ENCODE measurements at regions not wholly inside any gene's neighbourhood (a gene's known extent, or its start where the extent isn't known, plus 50 kb on each side); places are given as distances from the start of the nearest gene placed in this dataset.
A peak's percentile ranks its signal among the peaks of the same experiment; 100 is the strongest.
"Not testable (repeated sequence)": the region's sequence is repeated elsewhere in the genome, so short reads cannot be mapped to it uniquely, and the experiment has no call there.

DNA sequence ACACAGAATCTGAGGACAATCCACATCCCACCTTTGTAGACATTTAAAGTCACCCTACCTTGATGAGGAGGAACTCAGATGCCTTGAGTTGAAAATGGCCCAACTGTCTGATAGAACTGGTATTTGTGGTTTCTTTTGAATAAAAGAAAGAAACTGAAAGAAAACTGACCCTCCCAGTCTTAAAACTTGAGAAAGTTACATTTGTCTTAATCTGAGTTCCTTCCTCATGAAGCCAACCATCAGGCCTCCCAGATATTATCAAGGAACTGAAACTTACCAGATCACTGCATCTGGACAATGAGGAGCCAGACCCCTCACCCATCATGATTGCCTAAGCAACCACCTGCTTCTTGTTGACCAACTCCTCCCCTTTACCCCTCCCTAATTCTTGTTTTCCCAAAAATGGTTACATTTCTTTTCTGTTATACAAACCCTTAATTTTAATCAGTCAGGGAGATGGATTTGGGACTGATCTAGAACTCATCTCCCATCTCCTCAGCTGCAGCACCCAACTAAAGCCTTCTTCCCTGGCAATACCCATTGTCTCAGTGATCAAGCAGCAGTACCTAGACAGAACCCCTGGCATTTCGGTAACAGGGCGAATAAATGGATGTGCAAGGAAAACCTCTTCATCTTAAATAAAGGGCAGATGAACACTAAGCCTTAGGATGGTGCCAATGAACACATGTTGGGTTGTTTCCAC, 72.0 kb upstream of the RESF1 start:
- H3K9ac ChIP-seq (ENCODE audit: low read length), result peak overlapping the region; percentile 74
- no peaks in the 10 kb centered on the region for H3K27me3 ChIP-seq (replicated peaks in 1 of 4; ENCODE audit: control extremely low read depth in 1 of 4, control insufficient read depth in 3 of 4, insufficient read depth in 4 of 4, low read length in 3 of 4)
- no peaks in the 10 kb centered on the region for H4K20me1 ChIP-seq (ENCODE audit: control insufficient read depth, insufficient read depth, low read length, poor library complexity, severe bottlenecking)
- Mint-ChIP-seq H3K4me1 (peaks cover 72% of the 10 kb centered on the region), H3K4me3 (peak overlapping the region; percentile 90), H3K9me3 (ENCODE audit: insufficient read depth) (peaks cover 9% of the 10 kb centered on the region), H3K27me3 (no peaks in the 10 kb centered on the region), H3K27ac (peak overlapping the region; percentile 98)
- H3K9me3 ChIP-seq (ENCODE audit: control extremely low read depth in 1 of 3, control insufficient read depth in 2 of 3, insufficient read depth in 1 of 3, low read length in 2 of 3), result peaks cover 8 to 49% (median 22%) of the 10 kb centered on the region in 3 donors
- peaks cover 64% of the 10 kb centered on the region for H3K79me2 ChIP-seq (ENCODE audit: control insufficient read depth, insufficient read depth, low read length)
- ATAC-seq (ENCODE audit: low read depth) (peak; percentile 73), DNase-seq (peak; percentile 74)
- no peak for TF ChIP-seq EZH2 (IDR thresholded peaks at IDR 0.05; ENCODE audit: borderline replicate concordance, insufficient read depth, low read depth, low read length, poor library complexity, severe bottlenecking)
- TF ChIP-seq, protein P1, sequence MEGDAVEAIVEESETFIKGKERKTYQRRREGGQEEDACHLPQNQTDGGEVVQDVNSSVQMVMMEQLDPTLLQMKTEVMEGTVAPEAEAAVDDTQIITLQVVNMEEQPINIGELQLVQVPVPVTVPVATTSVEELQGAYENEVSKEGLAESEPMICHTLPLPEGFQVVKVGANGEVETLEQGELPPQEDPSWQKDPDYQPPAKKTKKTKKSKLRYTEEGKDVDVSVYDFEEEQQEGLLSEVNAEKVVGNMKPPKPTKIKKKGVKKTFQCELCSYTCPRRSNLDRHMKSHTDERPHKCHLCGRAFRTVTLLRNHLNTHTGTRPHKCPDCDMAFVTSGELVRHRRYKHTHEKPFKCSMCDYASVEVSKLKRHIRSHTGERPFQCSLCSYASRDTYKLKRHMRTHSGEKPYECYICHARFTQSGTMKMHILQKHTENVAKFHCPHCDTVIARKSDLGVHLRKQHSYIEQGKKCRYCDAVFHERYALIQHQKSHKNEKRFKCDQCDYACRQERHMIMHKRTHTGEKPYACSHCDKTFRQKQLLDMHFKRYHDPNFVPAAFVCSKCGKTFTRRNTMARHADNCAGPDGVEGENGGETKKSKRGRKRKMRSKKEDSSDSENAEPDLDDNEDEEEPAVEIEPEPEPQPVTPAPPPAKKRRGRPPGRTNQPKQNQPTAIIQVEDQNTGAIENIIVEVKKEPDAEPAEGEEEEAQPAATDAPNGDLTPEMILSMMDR (IDR thresholded peaks at IDR 0.05), result no peak
- H3K4me3 ChIP-seq (ENCODE audit: control extremely low read depth in 1 of 5, extremely low read depth in 1 of 5, insufficient read depth in 1 of 5, low read depth in 2 of 5, low read length in 4 of 5), result peak overlapping the region; percentile 60 to 93 (median 69)
- H2AFZ ChIP-seq (ENCODE audit: insufficient read depth, low read depth, low read length, poor library complexity, severe bottlenecking), result peak overlapping the region; percentile 26
- H3K27ac ChIP-seq (ENCODE audit: low read length in 2 of 2), result peak overlapping the region; percentile 76 to 86
- peaks cover under 1 to 19% of the 10 kb centered on the region in 2 experiments for H3K36me3 ChIP-seq (replicated peaks in 1 of 2; ENCODE audit: control extremely low read depth in 1 of 2, control insufficient read depth in 1 of 2, extremely low read depth in 1 of 2, insufficient read depth in 2 of 2, low read length in 1 of 2)
- H3K4me2 ChIP-seq (replicated peaks; ENCODE audit: low read depth, low read length, poor library complexity, severe bottlenecking), result peak overlapping the region; percentile 73
- POLR2A ChIA-PET, result interaction anchor here (0.6 to 3.4 kb wide), 8 partner anchors 9 to 138 kb away, joined by 3 to 11 read pairs (median 6); partner anchors contain the start of gene RESF1
- intact Hi-C loops (cut with micrococcal nuclease), result loop anchor here (1.0 to 5.0 kb wide), 6 partner anchors 9 to 204 kb away; no protein-coding TSS in a partner anchor
- CTCF ChIA-PET, result interaction anchor here (0.8 to 1.6 kb wide), 5 partner anchors 9 to 173 kb away, joined by 3 to 6 read pairs (median 5); no protein-coding TSS in a partner anchor
- H3K4me1 ChIP-seq (ENCODE audit: control insufficient read depth in 2 of 2, insufficient read depth in 2 of 2, low read length in 2 of 2), result peaks cover 41 to 62% of the 10 kb centered on the region in 2 donors
- WGBS (ENCODE audit: insufficient coverage), result no CpG with 5 or more reads among the region's 2 CpGs

DNA sequence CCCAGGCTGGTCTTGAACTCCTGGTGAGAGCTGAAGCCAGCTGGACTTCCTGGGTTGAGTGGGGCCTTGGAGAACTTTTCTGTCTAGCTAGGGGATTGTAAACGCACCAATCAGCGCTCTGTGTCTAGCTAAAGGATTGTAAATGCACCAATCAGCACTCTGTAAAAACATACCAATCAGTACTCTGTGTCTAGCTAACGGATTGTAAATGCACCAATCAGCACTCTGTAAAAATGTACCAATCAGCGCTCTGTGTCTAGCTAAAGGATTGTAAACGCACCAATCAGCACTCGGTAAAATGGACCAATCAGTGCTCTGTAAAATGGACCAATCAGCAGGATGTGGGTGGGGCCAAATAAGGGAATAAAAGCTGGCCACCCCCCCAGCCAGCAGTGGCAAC, 76.5 kb upstream of the RESF1 start:
- H3K9me3 Mint-ChIP-seq (ENCODE audit: insufficient read depth); H2AFZ ChIP-seq (ENCODE audit: insufficient read depth, low read depth, low read length, poor library complexity, severe bottlenecking): not testable (repeated sequence)
- 85% methylated on average over 4 of the region's 6 CpGs for WGBS (ENCODE audit: insufficient coverage)

More for the DNA sequence above, 76.5 kb upstream of the RESF1 start:
- Histone ChIP-seq H3K9me3 (ENCODE audit: control extremely low read depth in 1 of 3, control insufficient read depth in 2 of 3, insufficient read depth in 1 of 3, low read length in 2 of 3) (peaks cover 3 to 45% (median 5%) of the 10 kb centered on the region in 3 donors), H3K36me3 (replicated peaks in 1 of 2; ENCODE audit: control extremely low read depth in 1 of 2, control insufficient read depth in 1 of 2, extremely low read depth in 1 of 2, insufficient read depth in 2 of 2, low read length in 1 of 2) (peaks cover 3 to 28% of the 10 kb centered on the region in 2 experiments), H3K4me3 (ENCODE audit: control extremely low read depth in 1 of 5, extremely low read depth in 1 of 5, insufficient read depth in 1 of 5, low read depth in 2 of 5, low read length in 4 of 5) (peak overlapping the region in 1 of 5 experiments; percentile 18), H3K79me2 (ENCODE audit: control insufficient read depth, insufficient read depth, low read length) (peaks cover 90% of the 10 kb centered on the region), H3K4me1 (ENCODE audit: control insufficient read depth in 2 of 2, insufficient read depth in 2 of 2, low read length in 2 of 2) (peaks cover 42 to 51% of the 10 kb centered on the region in 2 donors)
- H4K20me1 ChIP-seq (ENCODE audit: control insufficient read depth, insufficient read depth, low read length, poor library complexity, severe bottlenecking); H3K27me3 Mint-ChIP-seq; H3K4me3 Mint-ChIP-seq; ATAC-seq (ENCODE audit: low read depth); intact Hi-C loops (cut with micrococcal nuclease); H3K27me3 ChIP-seq (replicated peaks in 1 of 4; ENCODE audit: control extremely low read depth in 1 of 4, control insufficient read depth in 3 of 4, insufficient read depth in 4 of 4, low read length in 3 of 4); DNase-seq; H3K4me2 ChIP-seq (replicated peaks; ENCODE audit: low read depth, low read length, poor library complexity, severe bottlenecking); H3K27ac ChIP-seq (ENCODE audit: low read length in 2 of 2); H3K9ac ChIP-seq (ENCODE audit: low read length): not testable (repeated sequence)
- POLR2A ChIA-PET, result interaction anchor here (0.8 to 0.9 kb wide), 3 partner anchors 30 to 168 kb away, joined by 3 to 12 read pairs (median 3); partner anchors contain the start of gene AMN1
- peaks cover 73% of the 10 kb centered on the region for H3K4me1 Mint-ChIP-seq
- CTCF ChIA-PET, result interaction anchor here (0.9 to 1.2 kb wide), 4 partner anchors 11 to 238 kb away, joined by 3 read pairs; no protein-coding TSS in a partner anchor
- peak overlapping the region; percentile 26 for H3K27ac Mint-ChIP-seq

All from B cell (primary cell).